Ascending aorta (tissue), 2 donors: ENCODE measurements at regions not wholly inside any gene's neighbourhood (a gene's known extent, or its start where the extent isn't known, plus 50 kb on each side); places are given as distances from the start of the nearest gene placed in this dataset.

Source experiments
- DNase-seq, 2 donors: peaks; one replicate each; pipeline ENCODE4 v3.0.0-alpha.2; 2019; ENCODE audit warnings: low spot score in 2 of 2
- H3K27ac ChIP-seq, 2 donors: fragments of 200-600 bp; sonication (generic); one replicate each; pipeline ENCODE4 v1.5.1; 2016 to 2017; ENCODE audit warnings: mild to moderate bottlenecking in 1 of 2
- H3K27me3 ChIP-seq: fragments of 200-600 bp; sonication (generic); one replicate; pipeline ENCODE4 v1.5.1; 2017
- H3K36me3 ChIP-seq, 2 donors: fragments of 200-600 bp; sonication (generic); one replicate each; pipeline ENCODE4 v1.5.1; 2016
- H3K4me1 ChIP-seq, 2 donors: fragments of 200-600 bp; sonication (generic); one replicate each; pipeline ENCODE4 v1.5.1; 2016 to 2017; ENCODE audit warnings: mild to moderate bottlenecking in 1 of 2
- H3K4me3 ChIP-seq, 2 donors: fragments of 200-600 bp; sonication (generic); one replicate each; pipeline ENCODE4 v1.5.1; 2016 to 2017; ENCODE audit warnings: mild to moderate bottlenecking in 1 of 2
- H3K9me3 ChIP-seq, 2 donors: fragments of 200-600 bp; sonication (generic); one replicate each; pipeline ENCODE4 v1.5.1; 2016
- CTCF ChIP-seq, 3 experiments: fragments of 200-600 bp in 2 of 3; fragments of 450-650 bp in 1 of 3; sonication (generic) in 2 of 3; IDR thresholded peaks; one replicate each; pipeline ENCODE4 v1.5.1; 2016 to 2019; ENCODE audit warnings: antibody characterized with exemption in 3 of 3, mild to moderate bottlenecking in 1 of 3, moderate library complexity in 1 of 3
- intact Hi-C: fragments of 100-400 bp; cut with DNase I; formaldehyde crosslinking; loops from one replicate; pipeline ENCODE4 v1.15.1; 2023

DNA sequence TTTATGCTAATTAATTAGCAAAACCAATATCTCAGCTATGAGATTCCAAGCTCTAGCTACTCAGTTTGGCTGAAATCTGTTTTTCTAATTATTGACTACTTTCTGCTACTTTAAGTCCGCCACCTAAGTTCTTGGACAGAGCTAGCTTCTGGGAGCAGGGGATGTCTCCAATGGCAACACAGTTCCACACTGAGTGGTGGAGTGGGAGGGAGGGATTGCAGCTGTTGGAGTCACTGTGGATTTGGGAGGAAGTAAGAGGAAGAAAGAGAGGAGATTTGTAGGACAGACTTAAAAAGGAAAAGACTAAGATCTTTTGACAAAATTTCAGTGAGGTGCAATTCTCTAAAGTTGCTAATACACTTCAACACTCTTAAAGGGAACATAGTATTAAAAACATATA, 450.8 kb downstream of the NFIB start:
- Histone ChIP-seq H3K36me3 (no peaks in the 10 kb centered on the region), H3K4me3 (no peak overlapping the region), H3K27me3 (no peaks in the 10 kb centered on the region), H3K27ac (peak overlapping the region in 1 of 2 donors; percentile 31), H3K9me3 (no peaks in the 10 kb centered on the region), H3K4me1 (peaks cover 0 to 14% of the 10 kb centered on the region in 2 donors)
- peak in 1 of 2 donors; percentile 69 for DNase-seq
- TF ChIP-seq CTCF (IDR thresholded peaks at IDR 0.05): no peak
- intact Hi-C loops: loop anchor here (5.0 kb wide), 1 partner anchor 39 kb away; no protein-coding TSS in a partner anchor

GRCh38 chr9:13862654-13863053, 451.3 kb downstream of the NFIB start:
- intact Hi-C loops: loop anchor here (5.0 kb wide), 1 partner anchor 40 kb away; no protein-coding TSS in a partner anchor
- H3K9me3 ChIP-seq: no peaks in the 10 kb centered on the region
- no peak overlapping the region for H3K4me3 ChIP-seq
- H3K4me1 ChIP-seq: peaks cover 0 to 14% of the 10 kb centered on the region in 2 donors
- no peak overlapping the region for H3K27ac ChIP-seq
- DNase-seq: no peak
- no peak for TF ChIP-seq CTCF (IDR thresholded peaks at IDR 0.05)
- no peaks in the 10 kb centered on the region for H3K36me3 ChIP-seq
- H3K27me3 ChIP-seq: no peaks in the 10 kb centered on the region

DNA sequence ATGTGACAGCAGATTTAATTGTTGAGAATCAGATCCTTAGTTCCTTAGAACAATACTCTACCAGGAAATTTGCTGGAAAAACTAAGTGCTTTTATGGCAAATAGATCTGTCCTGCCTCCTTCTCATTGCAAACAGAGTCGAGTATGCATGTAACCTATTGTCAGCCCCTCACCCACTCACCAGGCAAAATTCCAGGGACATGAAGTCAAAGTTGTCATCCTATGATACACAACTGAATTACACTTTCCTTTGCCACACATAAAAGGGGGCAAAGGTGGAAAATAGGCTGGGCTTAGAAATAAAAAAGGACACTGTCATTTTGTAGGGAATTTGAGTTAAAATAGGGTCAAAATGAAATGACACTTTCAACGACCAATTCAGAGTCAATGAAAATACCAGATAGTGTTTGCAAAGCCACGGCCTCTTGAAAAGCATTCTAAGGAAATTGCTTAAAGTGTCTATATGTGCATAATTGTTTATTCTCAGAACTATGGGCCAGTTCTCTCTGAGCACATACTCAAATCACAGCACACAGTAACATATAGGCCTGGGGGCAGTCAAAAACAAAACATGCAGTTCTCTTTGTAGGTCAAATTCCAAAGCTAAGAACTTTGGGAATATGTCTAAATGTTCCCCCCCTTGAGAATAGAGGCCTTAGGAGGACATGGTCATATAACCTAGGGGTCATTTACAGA, 452.8 kb downstream of the NFIB start:
- TF ChIP-seq CTCF (IDR thresholded peaks at IDR 0.05): no peak
- no peak overlapping the region for H3K27ac ChIP-seq

GRCh38 chr9:13860019-13860418, 453.9 kb downstream of the NFIB start:
- intact Hi-C loops: loop anchor here (5.0 kb wide), 1 partner anchor 42 kb away; no protein-coding TSS in a partner anchor
- H3K27me3 ChIP-seq: no peaks in the 10 kb centered on the region
- no peaks in the 10 kb centered on the region for H3K9me3 ChIP-seq
- no peaks in the 10 kb centered on the region for H3K36me3 ChIP-seq
- H3K4me3 ChIP-seq: no peak overlapping the region
- TF ChIP-seq CTCF (IDR thresholded peaks at IDR 0.05): no peak
- peaks cover 0 to 14% of the 10 kb centered on the region in 2 donors for H3K4me1 ChIP-seq
- no peak for DNase-seq
- H3K27ac ChIP-seq: no peak overlapping the region

More for the DNA sequence above, 452.8 kb downstream of the NFIB start:
- DNase-seq: no peak
- intact Hi-C loops: loop anchor here (5.0 kb wide), 1 partner anchor 41 kb away; no protein-coding TSS in a partner anchor
- no peaks in the 10 kb centered on the region for H3K27me3 ChIP-seq
- H3K36me3 ChIP-seq: no peaks in the 10 kb centered on the region
- H3K4me3 ChIP-seq: no peak overlapping the region
- peaks cover 0 to 14% of the 10 kb centered on the region in 2 donors for H3K4me1 ChIP-seq
- no peaks in the 10 kb centered on the region for H3K9me3 ChIP-seq

- no peak for DNase-seq
- peaks cover 0 to under 1% of the 10 kb centered on the region in 2 donors for H3K4me1 ChIP-seq
- no peaks in the 10 kb centered on the region for H3K36me3 ChIP-seq
- intact Hi-C loops: loop anchor here (5.0 kb wide), 1 partner anchor 55 kb away; no protein-coding TSS in a partner anchor
- no peak for TF ChIP-seq CTCF (IDR thresholded peaks at IDR 0.05)
- no peak overlapping the region for H3K4me3 ChIP-seq
- no peak overlapping the region for H3K27ac ChIP-seq
- no peaks in the 10 kb centered on the region for H3K27me3 ChIP-seq
- no peaks in the 10 kb centered on the region for H3K9me3 ChIP-seq
Measured at GRCh38 chr9:13857521-13857920, 456.4 kb downstream of the NFIB start.
